GM23338 (cell line): ENCODE measurements at regions not wholly inside any gene's neighbourhood (a gene's known extent, or its start where the extent isn't known, plus 50 kb on each side); places are given as distances from the start of the nearest gene placed in this dataset.

Experiments used
- ATAC-seq: fragments of 200-7000 bp; cut with Tn5 transposase; 3 replicates; pipeline ENCODE4 v1.9.1; 2020
- DNase-seq: peaks from one replicate; pipeline ENCODE4 v3.0.0-alpha.2; 2015; ENCODE audit warnings: low spot score
- H2AFZ ChIP-seq: fragments of 200-600 bp; sonication (generic); 2 replicates; pipeline ENCODE4 v1.8.0; 2016; ENCODE audit warnings: antibody characterized with exemption, mild to moderate bottlenecking, moderate library complexity
- H3F3A ChIP-seq: fragments of 200-600 bp; sonication (generic); replicated peaks from 2 replicates; pipeline ENCODE4 v1.8.0; 2017; ENCODE audit warnings: antibody characterized with exemption, mixed run types, low read depth
- H3K27ac ChIP-seq: fragments of 200-600 bp; sonication (generic); 2 replicates; pipeline ENCODE4 v1.6.1; 2016; ENCODE audit warnings: low read depth
- H3K27me3 ChIP-seq: fragments of 200-600 bp; sonication (generic); 2 replicates; pipeline ENCODE4 v1.8.0; 2016; ENCODE audit warnings: mild to moderate bottlenecking, mixed run types, moderate library complexity; ENCODE audit not compliant: insufficient read depth
- H3K36me3 ChIP-seq: fragments of 200-600 bp; sonication (generic); 2 replicates; pipeline ENCODE4 v1.8.0; 2016; ENCODE audit warnings: mild to moderate bottlenecking; ENCODE audit not compliant: insufficient read depth
- H3K4me1 ChIP-seq: fragments of 200-600 bp; sonication (generic); 2 replicates; pipeline ENCODE4 v1.8.0; 2016; ENCODE audit warnings: mild to moderate bottlenecking, moderate library complexity; ENCODE audit not compliant: insufficient read depth
- H3K4me2 ChIP-seq: fragments of 200-600 bp; sonication (generic); 2 replicates; pipeline ENCODE4 v1.7.1; 2017; ENCODE audit warnings: mixed run types
- H3K4me3 ChIP-seq: fragments of 200-600 bp; sonication (generic); 2 replicates; pipeline ENCODE4 v1.6.1; 2016; ENCODE audit warnings: mixed run types
- H3K79me2 ChIP-seq: fragments of 200-600 bp; sonication (generic); replicated peaks from 2 replicates; pipeline ENCODE4 v1.8.0; 2017; ENCODE audit warnings: mild to moderate bottlenecking; ENCODE audit not compliant: insufficient read depth
- H3K9me2 ChIP-seq: fragments of 200-600 bp; sonication (generic); 2 replicates; pipeline ENCODE4 v1.8.0; 2017; ENCODE audit not compliant: insufficient read depth
- H4K20me1 ChIP-seq: fragments of 200-600 bp; sonication (generic); replicated peaks from 2 replicates; pipeline ENCODE4 v1.8.0; 2017; ENCODE audit warnings: mild to moderate bottlenecking; ENCODE audit not compliant: insufficient read depth
- H3K27ac Mint-ChIP-seq: 2 replicates; pipeline ENCODE4 v1.8.0; 2020; ENCODE audit warnings: inconsistent platforms, mild to moderate bottlenecking, moderate library complexity, mixed read lengths
- H3K27me3 Mint-ChIP-seq: 3 replicates; pipeline ENCODE4 v1.8.0; 2022; ENCODE audit warnings: low read depth, mild to moderate bottlenecking, moderate library complexity, mixed read lengths, inconsistent platforms; ENCODE audit not compliant: insufficient read depth, poor library complexity
- H3K36me3 Mint-ChIP-seq: 3 replicates; pipeline ENCODE4 v1.8.0; 2021; ENCODE audit warnings: low read depth, mild to moderate bottlenecking, inconsistent platforms, moderate library complexity, mixed read lengths
- H3K4me1 Mint-ChIP-seq: 3 replicates; pipeline ENCODE4 v1.8.0; 2020; ENCODE audit warnings: mild to moderate bottlenecking, inconsistent platforms, mixed read lengths
- H3K4me3 Mint-ChIP-seq: 3 replicates; pipeline ENCODE4 v1.8.0; 2021; ENCODE audit warnings: moderate library complexity, mild to moderate bottlenecking, inconsistent platforms, mixed read lengths
- H3K9me3 Mint-ChIP-seq: 3 replicates; pipeline ENCODE4 v1.8.0; 2020; ENCODE audit warnings: moderate library complexity, mild to moderate bottlenecking, inconsistent platforms, mixed read lengths
- EZH2phosphoT487 ChIP-seq: fragments of 200-600 bp; sonication (generic); IDR thresholded peaks from one replicate; pipeline ENCODE4 v1.8.1; 2018; ENCODE audit warnings: antibody characterized with exemption; ENCODE audit not compliant: unreplicated experiment
- JUNB ChIP-seq: IDR thresholded peaks from one replicate; pipeline ENCODE4 v1.6.1; 2016; ENCODE audit warnings: antibody characterized with exemption; ENCODE audit not compliant: unreplicated experiment
- POLR2AphosphoS5 ChIP-seq: IDR thresholded peaks from 2 replicates; pipeline ENCODE4 v1.6.1; 2016; ENCODE audit warnings: antibody characterized with exemption, low read depth
- STAT1 ChIP-seq: IDR thresholded peaks from one replicate; pipeline ENCODE4 v1.6.1; 2016; ENCODE audit warnings: antibody characterized with exemption; ENCODE audit not compliant: unreplicated experiment
- ZNF114 ChIP-seq: fragments of 250-450 bp; sonication (Bioruptor Pico); IDR thresholded peaks from 2 replicates; pipeline ENCODE4 v1.5.0; 2020; ENCODE audit warnings: mild to moderate bottlenecking, moderate library complexity
- ZNF331 ChIP-seq: fragments of 250-450 bp; sonication (Bioruptor Pico); IDR thresholded peaks from 2 replicates; pipeline ENCODE4 v1.5.0; 2020; ENCODE audit warnings: low read depth, mild to moderate bottlenecking, moderate library complexity
- TF ChIP-seq, protein P1 (sequence below), 2 experiments: fragments of 200-600 bp in 1 of 2; sonication (generic) in 1 of 2; conservative IDR thresholded peaks; 2 replicates each; pipeline versions ENCODE4 v1.5.1 to v1.6.1; 2016 to 2017; ENCODE audit warnings: antibody characterized with exemption in 2 of 2, low read depth in 2 of 2, mild to moderate bottlenecking in 2 of 2, moderate library complexity in 1 of 2
- TF ChIP-seq, protein P2 (sequence below): IDR thresholded peaks from 2 replicates; pipeline ENCODE4 v1.6.1; 2016; ENCODE audit warnings: antibody characterized with exemption
- TF ChIP-seq, protein P3 (sequence below): IDR thresholded peaks from one replicate; pipeline ENCODE4 v1.6.1; 2018; ENCODE audit warnings: antibody characterized with exemption; ENCODE audit not compliant: unreplicated experiment

DNA sequence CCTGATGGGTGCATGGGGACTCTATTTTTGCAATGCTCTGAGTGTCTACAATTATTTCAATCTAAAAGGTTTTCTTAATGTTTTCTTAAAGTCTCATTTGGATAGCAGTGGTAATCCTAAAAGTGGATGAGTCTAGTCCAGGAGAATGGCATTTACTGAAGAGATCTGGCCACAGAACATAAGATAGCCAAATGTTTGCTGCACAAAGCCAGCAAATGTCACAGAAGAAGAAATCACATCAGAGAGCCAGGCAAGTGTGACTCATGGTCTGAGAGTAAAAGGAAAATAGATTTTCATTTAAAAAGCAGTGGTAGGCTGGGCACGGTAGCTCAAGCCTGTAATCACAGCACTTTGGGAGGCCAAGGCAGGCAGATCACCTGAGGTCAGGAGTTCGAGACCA lies 352.7 kb upstream of the GRAMD2B start (continued):
- TF ChIP-seq EZH2phosphoT487, result no peak
- TF ChIP-seq ZNF114 (CRISPR knock-in tag), result no peak
- no peak for TF ChIP-seq ZNF331 (CRISPR knock-in tag)
- TF ChIP-seq, protein P1, sequence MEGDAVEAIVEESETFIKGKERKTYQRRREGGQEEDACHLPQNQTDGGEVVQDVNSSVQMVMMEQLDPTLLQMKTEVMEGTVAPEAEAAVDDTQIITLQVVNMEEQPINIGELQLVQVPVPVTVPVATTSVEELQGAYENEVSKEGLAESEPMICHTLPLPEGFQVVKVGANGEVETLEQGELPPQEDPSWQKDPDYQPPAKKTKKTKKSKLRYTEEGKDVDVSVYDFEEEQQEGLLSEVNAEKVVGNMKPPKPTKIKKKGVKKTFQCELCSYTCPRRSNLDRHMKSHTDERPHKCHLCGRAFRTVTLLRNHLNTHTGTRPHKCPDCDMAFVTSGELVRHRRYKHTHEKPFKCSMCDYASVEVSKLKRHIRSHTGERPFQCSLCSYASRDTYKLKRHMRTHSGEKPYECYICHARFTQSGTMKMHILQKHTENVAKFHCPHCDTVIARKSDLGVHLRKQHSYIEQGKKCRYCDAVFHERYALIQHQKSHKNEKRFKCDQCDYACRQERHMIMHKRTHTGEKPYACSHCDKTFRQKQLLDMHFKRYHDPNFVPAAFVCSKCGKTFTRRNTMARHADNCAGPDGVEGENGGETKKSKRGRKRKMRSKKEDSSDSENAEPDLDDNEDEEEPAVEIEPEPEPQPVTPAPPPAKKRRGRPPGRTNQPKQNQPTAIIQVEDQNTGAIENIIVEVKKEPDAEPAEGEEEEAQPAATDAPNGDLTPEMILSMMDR (conservative IDR thresholded peaks at IDR 0.05; ENCODE audit: low read depth in 2 of 2), result no peak
- TF ChIP-seq JUNB, result no peak
- TF ChIP-seq STAT1, result no peak
- TF ChIP-seq, protein P2, sequence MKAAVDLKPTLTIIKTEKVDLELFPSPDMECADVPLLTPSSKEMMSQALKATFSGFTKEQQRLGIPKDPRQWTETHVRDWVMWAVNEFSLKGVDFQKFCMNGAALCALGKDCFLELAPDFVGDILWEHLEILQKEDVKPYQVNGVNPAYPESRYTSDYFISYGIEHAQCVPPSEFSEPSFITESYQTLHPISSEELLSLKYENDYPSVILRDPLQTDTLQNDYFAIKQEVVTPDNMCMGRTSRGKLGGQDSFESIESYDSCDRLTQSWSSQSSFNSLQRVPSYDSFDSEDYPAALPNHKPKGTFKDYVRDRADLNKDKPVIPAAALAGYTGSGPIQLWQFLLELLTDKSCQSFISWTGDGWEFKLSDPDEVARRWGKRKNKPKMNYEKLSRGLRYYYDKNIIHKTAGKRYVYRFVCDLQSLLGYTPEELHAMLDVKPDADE, result no peak
- no peak for TF ChIP-seq POLR2AphosphoS5

DNA sequence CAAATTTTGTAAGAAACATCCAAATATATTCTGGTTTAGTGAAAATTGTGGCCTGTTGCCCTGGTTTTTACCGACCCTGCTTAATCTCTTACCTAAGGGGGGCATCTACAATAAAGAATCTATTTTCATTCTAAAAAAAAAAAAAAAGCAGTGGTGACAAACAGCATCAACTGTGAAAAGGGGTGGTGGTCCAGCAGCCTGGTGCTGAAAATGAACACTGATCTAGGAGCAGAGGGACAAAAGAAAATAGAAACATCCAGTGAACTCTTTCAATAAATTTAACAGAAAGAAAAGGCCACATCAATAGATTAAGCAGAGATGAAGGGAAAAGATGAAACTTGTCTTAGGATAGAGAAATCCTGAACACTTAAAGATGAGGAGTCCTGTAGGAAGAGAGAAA lies 348.7 kb upstream of the GRAMD2B start:
- Histone ChIP-seq H3K4me3 (no peak overlapping the region), H3K27ac (no peak overlapping the region), H3F3A (no peaks in the 10 kb centered on the region), H3K36me3 (peaks cover 3% of the 10 kb centered on the region; the same call in 1 of the 2 replicates), H2AFZ (no peak overlapping the region), H3K27me3 (no peaks in the 10 kb centered on the region), H3K4me2 (no peak overlapping the region), H3K4me1 (no peaks in the 10 kb centered on the region), H3K79me2 (no peaks in the 10 kb centered on the region), H4K20me1 (no peaks in the 10 kb centered on the region), H3K9me2 (peaks cover 9% of the 10 kb centered on the region; the same call in 1 of the 2 replicates)
- Mint-ChIP-seq H3K4me3 (no peak overlapping the region), H3K9me3 (peaks cover 34% of the 10 kb centered on the region), H3K36me3 (peaks cover 37% of the 10 kb centered on the region), H3K27ac (no peak overlapping the region), H3K4me1 (no peaks in the 10 kb centered on the region), H3K27me3 (no peaks in the 10 kb centered on the region)
- no peak for ATAC-seq
- DNase-seq, result no peak
- TF ChIP-seq ZNF331 (CRISPR knock-in tag), result no peak
- TF ChIP-seq, protein P3, sequence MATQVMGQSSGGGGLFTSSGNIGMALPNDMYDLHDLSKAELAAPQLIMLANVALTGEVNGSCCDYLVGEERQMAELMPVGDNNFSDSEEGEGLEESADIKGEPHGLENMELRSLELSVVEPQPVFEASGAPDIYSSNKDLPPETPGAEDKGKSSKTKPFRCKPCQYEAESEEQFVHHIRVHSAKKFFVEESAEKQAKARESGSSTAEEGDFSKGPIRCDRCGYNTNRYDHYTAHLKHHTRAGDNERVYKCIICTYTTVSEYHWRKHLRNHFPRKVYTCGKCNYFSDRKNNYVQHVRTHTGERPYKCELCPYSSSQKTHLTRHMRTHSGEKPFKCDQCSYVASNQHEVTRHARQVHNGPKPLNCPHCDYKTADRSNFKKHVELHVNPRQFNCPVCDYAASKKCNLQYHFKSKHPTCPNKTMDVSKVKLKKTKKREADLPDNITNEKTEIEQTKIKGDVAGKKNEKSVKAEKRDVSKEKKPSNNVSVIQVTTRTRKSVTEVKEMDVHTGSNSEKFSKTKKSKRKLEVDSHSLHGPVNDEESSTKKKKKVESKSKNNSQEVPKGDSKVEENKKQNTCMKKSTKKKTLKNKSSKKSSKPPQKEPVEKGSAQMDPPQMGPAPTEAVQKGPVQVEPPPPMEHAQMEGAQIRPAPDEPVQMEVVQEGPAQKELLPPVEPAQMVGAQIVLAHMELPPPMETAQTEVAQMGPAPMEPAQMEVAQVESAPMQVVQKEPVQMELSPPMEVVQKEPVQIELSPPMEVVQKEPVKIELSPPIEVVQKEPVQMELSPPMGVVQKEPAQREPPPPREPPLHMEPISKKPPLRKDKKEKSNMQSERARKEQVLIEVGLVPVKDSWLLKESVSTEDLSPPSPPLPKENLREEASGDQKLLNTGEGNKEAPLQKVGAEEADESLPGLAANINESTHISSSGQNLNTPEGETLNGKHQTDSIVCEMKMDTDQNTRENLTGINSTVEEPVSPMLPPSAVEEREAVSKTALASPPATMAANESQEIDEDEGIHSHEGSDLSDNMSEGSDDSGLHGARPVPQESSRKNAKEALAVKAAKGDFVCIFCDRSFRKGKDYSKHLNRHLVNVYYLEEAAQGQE, result peak; percentile 52
